SU-DHL-6 (cell line): ENCODE measurements at regions not wholly inside any gene's neighbourhood (a gene's known extent, or its start where the extent isn't known, plus 50 kb on each side); places are given as distances from the start of the nearest gene placed in this dataset.

Experiments
- H2AFZ ChIP-seq: fragments of 200-600 bp; sonication (generic); 2 replicates; pipeline ENCODE4 v1.6.1; 2014; ENCODE audit warnings: low read depth, mild to moderate bottlenecking, moderate library complexity, mixed read lengths, antibody characterized with exemption, low read length; ENCODE audit not compliant: severe bottlenecking
- H3F3A ChIP-seq: fragments of 200-600 bp; shearing (Covaris generic); 2 replicates; pipeline ENCODE4 v1.6.0; 2016; ENCODE audit warnings: antibody characterized with exemption, mild to moderate bottlenecking; ENCODE audit not compliant: insufficient read depth
- H3K27ac ChIP-seq: fragments of 200-600 bp; sonication (generic); 2 replicates; pipeline ENCODE4 v1.5.1; 2016; ENCODE audit warnings: low read depth, mild to moderate bottlenecking, low read length, moderate library complexity, mixed read lengths
- H3K27me3 ChIP-seq: fragments of 200-600 bp; sonication (generic), shearing (Covaris generic); 2 replicates; pipeline ENCODE4 v1.6.0; 2014; ENCODE audit warnings: mild to moderate bottlenecking, low read length
- H3K36me3 ChIP-seq: fragments of 200-600 bp; sonication (generic); 2 replicates; pipeline ENCODE4 v1.6.1; 2014; ENCODE audit warnings: mild to moderate bottlenecking, low read length, mixed read lengths
- H3K4me2 ChIP-seq: fragments of 300-600, 200-600 bp; shearing (Covaris generic), sonication (generic); 2 replicates; pipeline ENCODE4 v1.6.0; 2014; ENCODE audit warnings: low read length, low read depth, mild to moderate bottlenecking; ENCODE audit not compliant: poor library complexity, severe bottlenecking
- H3K4me3 ChIP-seq: fragments of 200-600 bp; sonication (generic); 2 replicates; pipeline ENCODE4 v1.5.1; 2014; ENCODE audit warnings: antibody characterized with exemption, low read length, mild to moderate bottlenecking, mixed read lengths; ENCODE audit not compliant: insufficient read depth, poor library complexity, severe bottlenecking
- H3K79me2 ChIP-seq: fragments of 200-600 bp; sonication (generic); 2 replicates; pipeline ENCODE4 v1.6.1; 2014; ENCODE audit warnings: mild to moderate bottlenecking, low read length, moderate library complexity; ENCODE audit not compliant: insufficient read depth
- H3K9ac ChIP-seq: fragments of 200-600 bp; sonication (generic); 2 replicates; pipeline ENCODE4 v1.7.0; 2014; ENCODE audit warnings: mild to moderate bottlenecking, low read length
- H3K9me2 ChIP-seq: fragments of 200-600 bp; sonication (generic); replicated peaks from 2 replicates; pipeline ENCODE4 v1.6.1; 2014; ENCODE audit warnings: low read length; ENCODE audit not compliant: insufficient read depth
- H3K9me3 ChIP-seq: fragments of 200-600 bp; sonication (generic); 2 replicates; pipeline ENCODE4 v1.6.1; 2014; ENCODE audit warnings: low read length, mixed read lengths; ENCODE audit not compliant: insufficient read depth
- H4K20me1 ChIP-seq: fragments of 200-600 bp; sonication (generic); 2 replicates; pipeline ENCODE4 v1.6.1; 2014; ENCODE audit warnings: low read depth, mild to moderate bottlenecking, antibody characterized with exemption, low read length, moderate library complexity, mixed read lengths
- EZH2phosphoT487 ChIP-seq: fragments of 200-600 bp; sonication (generic), shearing (Covaris generic); conservative IDR thresholded peaks from 2 replicates; pipeline ENCODE4 v1.6.1; 2018; ENCODE audit warnings: mild to moderate bottlenecking, antibody characterized with exemption, low read length, moderate library complexity, mixed read lengths
- TF ChIP-seq, protein P1 (sequence below): fragments of 200-600 bp; sonication (generic); IDR thresholded peaks from one replicate; pipeline ENCODE4 v1.5.1; 2017; ENCODE audit warnings: antibody characterized with exemption, mild to moderate bottlenecking, low read length, moderate library complexity; ENCODE audit not compliant: insufficient read depth, poor library complexity, severe bottlenecking

DNA sequence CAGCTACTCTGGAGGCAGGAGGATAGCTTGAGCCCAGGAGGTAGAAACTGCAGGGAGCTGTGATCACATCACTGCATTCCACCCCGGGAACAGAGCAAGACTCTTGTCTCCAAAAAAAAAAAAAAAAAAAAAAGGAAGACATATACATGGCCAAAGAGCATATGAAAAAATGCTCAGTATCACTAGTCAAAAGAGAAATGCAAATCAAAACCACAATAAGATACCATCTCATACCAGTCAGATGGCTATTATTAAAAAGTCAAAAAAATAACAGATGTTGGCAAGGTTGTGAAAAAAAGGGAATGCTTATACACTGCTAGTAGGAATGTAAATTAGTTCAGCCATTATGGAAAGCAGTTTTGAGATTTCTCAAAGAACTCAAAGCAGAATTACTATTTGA lies 174.8 kb upstream of the ATF7IP start:
- no peak overlapping the region for H3K4me2 ChIP-seq
- H3K27ac ChIP-seq: no peak overlapping the region
- TF ChIP-seq, protein P1, sequence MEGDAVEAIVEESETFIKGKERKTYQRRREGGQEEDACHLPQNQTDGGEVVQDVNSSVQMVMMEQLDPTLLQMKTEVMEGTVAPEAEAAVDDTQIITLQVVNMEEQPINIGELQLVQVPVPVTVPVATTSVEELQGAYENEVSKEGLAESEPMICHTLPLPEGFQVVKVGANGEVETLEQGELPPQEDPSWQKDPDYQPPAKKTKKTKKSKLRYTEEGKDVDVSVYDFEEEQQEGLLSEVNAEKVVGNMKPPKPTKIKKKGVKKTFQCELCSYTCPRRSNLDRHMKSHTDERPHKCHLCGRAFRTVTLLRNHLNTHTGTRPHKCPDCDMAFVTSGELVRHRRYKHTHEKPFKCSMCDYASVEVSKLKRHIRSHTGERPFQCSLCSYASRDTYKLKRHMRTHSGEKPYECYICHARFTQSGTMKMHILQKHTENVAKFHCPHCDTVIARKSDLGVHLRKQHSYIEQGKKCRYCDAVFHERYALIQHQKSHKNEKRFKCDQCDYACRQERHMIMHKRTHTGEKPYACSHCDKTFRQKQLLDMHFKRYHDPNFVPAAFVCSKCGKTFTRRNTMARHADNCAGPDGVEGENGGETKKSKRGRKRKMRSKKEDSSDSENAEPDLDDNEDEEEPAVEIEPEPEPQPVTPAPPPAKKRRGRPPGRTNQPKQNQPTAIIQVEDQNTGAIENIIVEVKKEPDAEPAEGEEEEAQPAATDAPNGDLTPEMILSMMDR: no peak
- no peak for TF ChIP-seq EZH2phosphoT487
- H3K27me3 ChIP-seq: no peaks in the 10 kb centered on the region
- H3F3A ChIP-seq: no peaks in the 10 kb centered on the region
- no peak overlapping the region for H2AFZ ChIP-seq
- no peak overlapping the region for H3K9ac ChIP-seq
- H3K9me3 ChIP-seq: no peaks in the 10 kb centered on the region
- no peaks in the 10 kb centered on the region for H3K79me2 ChIP-seq
- H3K9me2 ChIP-seq: no peaks in the 10 kb centered on the region
- H4K20me1 ChIP-seq: no peaks in the 10 kb centered on the region
- H3K36me3 ChIP-seq: no peaks in the 10 kb centered on the region
- H3K4me3 ChIP-seq: no peak overlapping the region

DNA sequence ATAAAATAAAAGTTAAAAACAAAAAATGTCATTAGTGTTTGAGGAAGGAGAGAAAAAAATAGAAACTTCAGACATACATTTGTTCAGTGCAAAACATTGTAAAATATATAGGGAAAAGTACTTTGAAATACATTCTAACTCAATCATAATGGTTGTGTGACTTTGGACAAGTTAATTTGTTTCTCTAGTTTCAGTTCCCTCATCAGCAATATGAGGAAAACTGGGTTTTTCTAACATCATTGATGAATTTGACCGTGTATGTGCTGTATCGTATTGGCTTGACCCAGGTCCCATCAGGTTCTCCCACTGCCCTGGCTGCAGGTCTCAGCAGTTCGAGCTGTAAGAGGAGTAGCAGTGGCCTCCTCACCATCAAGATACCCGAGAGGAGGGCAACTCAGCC lies 173.9 kb upstream of the ATF7IP start:
- H3K4me2 ChIP-seq: no peak overlapping the region
- H4K20me1 ChIP-seq: no peaks in the 10 kb centered on the region
- no peak overlapping the region for H2AFZ ChIP-seq
- H3K27me3 ChIP-seq: no peaks in the 10 kb centered on the region
- H3K27ac ChIP-seq: no peak overlapping the region
- TF ChIP-seq, protein P1: no peak
- TF ChIP-seq EZH2phosphoT487: no peak
- H3K9me3 ChIP-seq: no peaks in the 10 kb centered on the region
- H3K4me3 ChIP-seq: no peak overlapping the region
- no peaks in the 10 kb centered on the region for H3K9me2 ChIP-seq
- H3K9ac ChIP-seq: no peak overlapping the region
- H3K79me2 ChIP-seq: no peaks in the 10 kb centered on the region
- H3F3A ChIP-seq: no peaks in the 10 kb centered on the region
- no peaks in the 10 kb centered on the region for H3K36me3 ChIP-seq

DNA sequence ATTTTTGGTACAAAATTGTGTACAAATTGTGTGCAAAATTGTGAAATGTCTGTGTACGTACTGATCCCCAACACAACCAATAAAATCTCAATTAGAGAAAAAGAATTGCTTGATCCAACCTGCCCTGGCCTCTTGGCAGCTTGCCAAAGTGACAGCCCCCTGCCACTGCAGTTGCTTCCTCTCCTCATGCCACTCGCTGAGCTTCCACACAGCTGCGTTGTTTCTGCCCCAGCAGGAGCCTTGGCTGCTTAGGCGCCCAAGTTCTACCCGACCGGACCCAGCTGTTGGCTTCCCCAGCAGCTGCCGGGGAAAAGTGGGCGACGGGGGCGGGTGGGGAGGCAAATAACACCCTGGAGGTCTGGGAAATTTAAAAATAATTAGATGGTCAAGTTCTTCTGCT lies 171.8 kb upstream of the ATF7IP start:
- H3K4me2 ChIP-seq: no peak overlapping the region
- no peaks in the 10 kb centered on the region for H3K79me2 ChIP-seq
- H4K20me1 ChIP-seq: no peaks in the 10 kb centered on the region
- H3K9ac ChIP-seq: no peak overlapping the region
- no peak overlapping the region for H3K27ac ChIP-seq
- no peaks in the 10 kb centered on the region for H3K36me3 ChIP-seq
- H3K27me3 ChIP-seq: no peaks in the 10 kb centered on the region
- H2AFZ ChIP-seq: no peak overlapping the region
- H3F3A ChIP-seq: no peaks in the 10 kb centered on the region
- no peak overlapping the region for H3K4me3 ChIP-seq
- H3K9me3 ChIP-seq: no peaks in the 10 kb centered on the region
- no peak for TF ChIP-seq EZH2phosphoT487
- TF ChIP-seq, protein P1: no peak
- no peaks in the 10 kb centered on the region for H3K9me2 ChIP-seq
